GM18867 (cell line): ENCODE measurements at regions not wholly inside any gene's neighbourhood (a gene's known extent, or its start where the extent isn't known, plus 50 kb on each side); places are given as distances from the start of the nearest gene placed in this dataset.
"Not testable (repeated sequence)": the region's sequence is repeated elsewhere in the genome, so short reads cannot be mapped to it uniquely, and the experiment has no call there.

Experiments used
- ATAC-seq: cut with Tn5 transposase; IDR thresholded peaks from one replicate; pipeline ENCODE4 v1.9.1; 2021; ENCODE audit warnings: mild to moderate bottlenecking, moderate library complexity; ENCODE audit not compliant: unreplicated experiment

- ATAC-seq: not testable (repeated sequence)
Measured at GRCh38 chr7:34577934-34578333, 80.1 kb upstream of the NPSR1 start.

DNA sequence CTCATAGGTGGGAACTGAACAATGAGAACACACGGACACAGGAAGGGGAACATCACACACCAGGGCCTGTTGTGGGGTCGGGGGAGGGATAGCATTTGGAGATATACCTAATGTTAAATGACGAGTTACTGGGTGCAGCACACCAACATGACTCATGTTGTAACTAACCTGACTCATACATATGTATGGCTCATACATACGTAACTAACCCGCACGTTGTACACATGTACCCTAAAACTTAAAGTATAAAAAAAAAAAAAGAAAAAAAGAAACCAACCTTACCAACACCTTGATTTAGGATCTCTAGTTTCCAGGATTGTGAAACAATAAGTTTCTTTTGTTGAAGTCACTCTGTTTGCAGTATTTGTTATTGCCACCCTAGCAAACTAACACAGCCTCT lies 76.3 kb upstream of the NPSR1 start:
- not testable (repeated sequence) for ATAC-seq

- no peak for ATAC-seq
Measured at GRCh38 chr7:34584526-34584925, 73.5 kb upstream of the NPSR1 start.

- ATAC-seq: no peak
Measured at GRCh38 chr7:34596887-34597286, 61.1 kb upstream of the NPSR1 start.

DNA sequence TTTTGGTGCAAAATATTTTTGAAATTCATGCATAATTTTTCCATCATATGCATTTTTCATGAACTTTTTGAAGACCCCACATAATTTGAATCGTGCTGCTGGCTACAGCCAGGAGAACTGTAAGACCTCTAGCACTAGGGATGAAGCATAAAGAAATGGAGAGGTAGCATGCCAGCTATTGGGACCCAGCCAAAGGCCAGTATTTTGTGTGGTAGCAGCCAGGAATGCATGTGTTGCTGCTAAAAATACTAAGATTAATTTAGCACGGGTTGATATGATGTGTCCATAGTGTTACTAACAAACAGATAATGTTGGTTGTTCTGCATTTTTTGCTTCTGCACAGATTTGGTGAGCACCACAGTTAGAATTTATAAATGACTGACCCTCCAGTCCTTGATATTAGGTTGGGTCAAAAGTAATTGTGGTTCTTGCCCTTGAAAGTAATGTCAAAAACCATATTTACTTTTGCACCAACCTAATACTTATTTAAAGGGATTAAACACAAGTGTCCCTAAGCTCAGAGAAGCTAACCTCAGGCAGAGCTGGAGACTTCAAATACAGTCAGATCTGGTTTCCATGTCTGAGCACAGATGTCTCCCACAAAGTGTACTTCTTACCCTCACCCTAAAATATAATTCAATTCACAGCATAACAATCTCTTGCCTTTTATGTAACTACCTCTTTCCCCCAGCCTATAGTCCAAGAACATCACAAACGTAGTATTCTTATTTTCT lies 54.1 kb upstream of the NPSR1 start:
- ATAC-seq: no peak
